Trophoblast cell (in vitro differentiated cells and primary cell): ENCODE measurements at regions not wholly inside any gene's neighbourhood (a gene's known extent, or its start where the extent isn't known, plus 50 kb on each side); places are given as distances from the start of the nearest gene placed in this dataset.
A peak's percentile ranks its signal among the peaks of the same experiment; 100 is the strongest.
"Not testable (repeated sequence)": the region's sequence is repeated elsewhere in the genome, so short reads cannot be mapped to it uniquely, and the experiment has no call there.

Source experiments
- DNase-seq, 2 donors: peaks; one replicate each; pipeline ENCODE4 v3.0.0-alpha.2; 2016
- H2AFZ ChIP-seq: 2 replicates; pipeline ENCODE4 v1.6.1; 2013; ENCODE audit warnings: low read length, moderate library complexity, mild to moderate bottlenecking; ENCODE audit not compliant: insufficient read depth, poor library complexity
- H2AK5ac ChIP-seq: 2 replicates; pipeline ENCODE4 v1.6.1; 2013; ENCODE audit warnings: mild to moderate bottlenecking, low read length
- H2BK120ac ChIP-seq: 2 replicates; pipeline ENCODE4 v1.6.1; 2013; ENCODE audit warnings: low read length, mild to moderate bottlenecking, moderate library complexity; ENCODE audit not compliant: insufficient read depth, poor library complexity
- H2BK12ac ChIP-seq: 2 replicates; pipeline ENCODE4 v1.6.1; 2013; ENCODE audit warnings: mild to moderate bottlenecking, low read length, moderate library complexity
- H2BK5ac ChIP-seq: 2 replicates; pipeline ENCODE4 v1.6.1; 2013; ENCODE audit warnings: low read length, low read depth, moderate library complexity, mild to moderate bottlenecking; ENCODE audit not compliant: poor library complexity
- H3K14ac ChIP-seq: 2 replicates; pipeline ENCODE4 v1.6.1; 2013; ENCODE audit warnings: mild to moderate bottlenecking, low read length
- H3K18ac ChIP-seq: 2 replicates; pipeline ENCODE4 v1.6.1; 2013; ENCODE audit warnings: mild to moderate bottlenecking, low read length
- H3K23ac ChIP-seq: 2 replicates; pipeline ENCODE4 v1.6.1; 2013; ENCODE audit warnings: low read length
- H3K27ac ChIP-seq: 2 replicates; pipeline ENCODE4 v1.5.1; 2013; ENCODE audit warnings: low read depth, mild to moderate bottlenecking, inconsistent platforms, low read length, moderate library complexity
- H3K27me3 ChIP-seq: 2 replicates; pipeline ENCODE4 v1.6.1; 2013; ENCODE audit warnings: inconsistent platforms, mild to moderate bottlenecking, low read length, moderate library complexity; ENCODE audit not compliant: insufficient read depth
- H3K36me3 ChIP-seq, 2 experiments: 1 replicate in 1 of 2; 2 replicates in 1 of 2; pipeline ENCODE4 v1.6.1; 2013; ENCODE audit warnings: low read length in 2 of 2, mild to moderate bottlenecking in 2 of 2, moderate library complexity in 1 of 2; ENCODE audit not compliant: insufficient read depth in 2 of 2, control insufficient read depth in 1 of 2
- H3K4ac ChIP-seq: 2 replicates; pipeline ENCODE4 v1.6.1; 2013; ENCODE audit warnings: low read depth, mild to moderate bottlenecking, low read length, moderate library complexity
- H3K4me1 ChIP-seq, 2 experiments: 1 replicate in 1 of 2; 2 replicates in 1 of 2; pipeline ENCODE4 v1.6.1; 2013; ENCODE audit warnings: low read length in 2 of 2, mild to moderate bottlenecking in 2 of 2, moderate library complexity in 1 of 2; ENCODE audit not compliant: insufficient read depth in 2 of 2, control insufficient read depth in 1 of 2
- H3K4me2 ChIP-seq: 2 replicates; pipeline ENCODE4 v1.6.1; 2013; ENCODE audit warnings: inconsistent platforms, mild to moderate bottlenecking, low read length, moderate library complexity
- H3K4me3 ChIP-seq: 2 replicates; pipeline ENCODE4 v1.5.1; 2013; ENCODE audit warnings: mild to moderate bottlenecking, low read depth, low read length, inconsistent platforms
- H3K79me1 ChIP-seq: one replicate; pipeline ENCODE4 v1.6.1; 2013; ENCODE audit warnings: low read length
- H3K79me2 ChIP-seq: 2 replicates; pipeline ENCODE4 v1.6.1; 2013; ENCODE audit warnings: low read length, mild to moderate bottlenecking; ENCODE audit not compliant: control insufficient read depth, insufficient read depth, poor library complexity
- H3K9ac ChIP-seq: 2 replicates; pipeline ENCODE4 v1.6.1; 2013; ENCODE audit warnings: mild to moderate bottlenecking, low read length
- H3K9me3 ChIP-seq: 2 replicates; pipeline ENCODE4 v1.6.1; 2013; ENCODE audit warnings: low read depth, mild to moderate bottlenecking, control low read depth, inconsistent platforms, low read length; ENCODE audit not compliant: insufficient read depth
- H4K12ac ChIP-seq: 2 replicates; pipeline ENCODE4 v1.6.1; 2013; ENCODE audit warnings: low read depth, mild to moderate bottlenecking, low read length, moderate library complexity
- H4K8ac ChIP-seq: 2 replicates; pipeline ENCODE4 v1.6.1; 2013; ENCODE audit warnings: low read depth, mild to moderate bottlenecking, low read length, moderate library complexity
- H4K91ac ChIP-seq: one replicate; pipeline ENCODE4 v1.6.1; 2013; ENCODE audit warnings: low read depth, mild to moderate bottlenecking, low read length, moderate library complexity
- WGBS: extraction: QIAGEN DNeasy Blood & Tissue Kit; methylation state at CpG from one replicate; pipeline ENCODE4 v1.1.7; 2013; ENCODE audit warnings: missing lambda C conversion rate; ENCODE audit not compliant: insufficient read length, insufficient coverage; ENCODE audit errors: extremely low coverage; 5-methylcytosine and 5-hydroxymethylcytosine counted together

- H3K79me2 ChIP-seq, result no peaks in the 10 kb centered on the region
- no peak overlapping the region for H2BK12ac ChIP-seq
- H2BK120ac ChIP-seq, result no peak overlapping the region
- peaks cover 4% of the 10 kb centered on the region for H3K9me3 ChIP-seq
- H2BK5ac ChIP-seq, result no peak overlapping the region
- H2AFZ ChIP-seq, result no peak overlapping the region
- H3K18ac ChIP-seq, result no peak overlapping the region
- H3K79me1 ChIP-seq, result peaks cover 3% of the 10 kb centered on the region
- WGBS, result no CpG with 5 or more reads among the region's 3 CpGs
- H3K4ac ChIP-seq, result no peak overlapping the region
- peak overlapping the region; percentile 8 for H4K91ac ChIP-seq
- peak overlapping the region; percentile 37 for H3K27ac ChIP-seq
- no peak overlapping the region for H3K9ac ChIP-seq
- peaks cover 0 to 13% of the 10 kb centered on the region in 2 experiments for H3K4me1 ChIP-seq
- no peaks in the 10 kb centered on the region for H3K36me3 ChIP-seq
- H3K23ac ChIP-seq, result peak overlapping the region; percentile 92
- no peaks in the 10 kb centered on the region for H3K27me3 ChIP-seq
- H4K8ac ChIP-seq, result no peak overlapping the region
- no peak overlapping the region for H4K12ac ChIP-seq
- DNase-seq, result no peak
- peak overlapping the region; percentile 39 for H3K4me2 ChIP-seq
- no peak overlapping the region for H3K14ac ChIP-seq
- no peak overlapping the region for H2AK5ac ChIP-seq
- no peak overlapping the region for H3K4me3 ChIP-seq
These were observed 325.2 kb downstream of the CETN3 start for GRCh38 chr5:90084342-90084741.

DNA sequence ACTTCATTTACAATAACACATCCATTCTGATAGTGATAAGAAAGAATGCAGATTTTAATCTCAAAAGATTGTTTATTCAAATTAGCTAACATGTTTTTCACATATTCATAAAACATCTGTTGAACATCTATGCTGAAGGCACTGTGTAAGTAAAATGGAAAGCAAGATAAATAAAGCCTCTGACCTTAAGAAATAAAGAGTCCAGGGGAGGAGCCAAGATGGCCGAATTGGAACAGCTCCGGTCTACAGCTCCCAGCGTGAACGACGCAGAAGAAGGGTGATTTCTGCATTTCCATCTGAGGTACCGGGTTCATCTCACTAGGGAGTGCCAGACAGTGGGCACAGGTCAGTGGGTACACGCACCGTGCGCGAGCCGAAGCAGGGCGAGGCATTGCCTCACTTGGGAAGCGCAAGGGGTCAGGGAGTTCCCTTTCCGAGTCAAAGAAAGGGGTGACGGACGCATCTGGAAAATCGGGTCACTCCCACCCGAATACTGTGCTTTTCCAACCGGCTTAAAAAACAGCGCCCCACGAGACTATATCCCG lies 336.5 kb downstream of the CETN3 start:
- H3K14ac ChIP-seq, H3K4ac ChIP-seq, H2AK5ac ChIP-seq, H2BK120ac ChIP-seq, H3K4me2 ChIP-seq, H3K9me3 ChIP-seq, H2AFZ ChIP-seq, H4K8ac ChIP-seq, H3K27ac ChIP-seq, H3K4me1 ChIP-seq, DNase-seq, H3K4me3 ChIP-seq, H3K23ac ChIP-seq, H3K36me3 ChIP-seq, H2BK5ac ChIP-seq, H4K91ac ChIP-seq, H3K18ac ChIP-seq, H3K27me3 ChIP-seq, H3K79me1 ChIP-seq, H3K79me2 ChIP-seq, H3K9ac ChIP-seq, H4K12ac ChIP-seq: not testable (repeated sequence)
- peak overlapping the region; percentile 58 for H2BK12ac ChIP-seq
- no CpG with 5 or more reads among the region's 22 CpGs for WGBS

- WGBS, result no CpG with 5 or more reads among the region's 2 CpGs
These were observed 337.9 kb downstream of the CETN3 start for GRCh38 chr5:90071656-90072055.

DNA sequence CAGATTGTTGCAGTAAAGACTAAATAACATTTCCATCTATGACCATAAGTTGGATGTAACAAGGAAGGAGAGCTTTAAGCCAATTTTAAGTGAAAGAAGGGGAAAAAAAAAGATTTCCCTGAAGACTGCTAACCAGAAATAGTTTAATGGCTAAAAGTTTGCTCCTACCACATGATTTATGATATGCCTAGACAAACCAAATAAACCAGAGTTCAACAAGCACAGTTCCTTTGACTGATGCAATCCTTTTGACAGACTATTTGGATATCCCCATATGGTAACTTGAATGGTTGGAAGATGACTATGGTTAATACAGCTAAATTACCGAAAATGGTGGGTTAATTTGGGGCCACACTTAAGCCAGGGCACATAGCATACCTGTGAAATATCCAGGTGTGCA lies 338.5 kb downstream of the CETN3 start:
- H3K18ac ChIP-seq, result no peak overlapping the region
- H4K8ac ChIP-seq, result no peak overlapping the region
- H3K9me3 ChIP-seq, result no peaks in the 10 kb centered on the region
- H3K27me3 ChIP-seq, result no peaks in the 10 kb centered on the region
- DNase-seq, result no peak
- no peaks in the 10 kb centered on the region for H3K79me1 ChIP-seq
- no CpG with 5 or more reads among the region's 1 CpG for whole genome bisulfite sequencing
- H3K4me2 ChIP-seq, result no peak overlapping the region
- H3K36me3 ChIP-seq, result no peaks in the 10 kb centered on the region
- no peaks in the 10 kb centered on the region for H3K79me2 ChIP-seq
- H2BK5ac ChIP-seq, result no peak overlapping the region
- H2AFZ ChIP-seq, result no peak overlapping the region
- H2BK120ac ChIP-seq, result no peak overlapping the region
- no peak overlapping the region for H2BK12ac ChIP-seq
- no peak overlapping the region for H3K27ac ChIP-seq
- no peak overlapping the region for H3K4ac ChIP-seq
- H4K12ac ChIP-seq, result no peak overlapping the region
- H3K4me1 ChIP-seq, result no peaks in the 10 kb centered on the region
- H3K14ac ChIP-seq, result no peak overlapping the region
- H3K9ac ChIP-seq, result no peak overlapping the region
- H2AK5ac ChIP-seq, result no peak overlapping the region
- no peak overlapping the region for H4K91ac ChIP-seq
- H3K23ac ChIP-seq, result no peak overlapping the region
- H3K4me3 ChIP-seq, result no peak overlapping the region

More at GRCh38 chr5:90071656-90072055, 337.9 kb downstream of the CETN3 start:
- Histone ChIP-seq H3K18ac (no peak overlapping the region), H3K4me2 (no peak overlapping the region), H3K4ac (no peak overlapping the region), H2AK5ac (no peak overlapping the region), H3K9ac (no peak overlapping the region), H4K8ac (no peak overlapping the region), H3K4me1 (no peaks in the 10 kb centered on the region), H4K91ac (no peak overlapping the region), H3K27ac (no peak overlapping the region), H3K79me1 (no peaks in the 10 kb centered on the region), H2AFZ (no peak overlapping the region), H3K23ac (no peak overlapping the region), H3K14ac (no peak overlapping the region), H4K12ac (no peak overlapping the region), H2BK120ac (no peak overlapping the region), H2BK12ac (no peak overlapping the region), H3K9me3 (no peaks in the 10 kb centered on the region), H3K4me3 (no peak overlapping the region), H3K36me3 (no peaks in the 10 kb centered on the region), H3K27me3 (no peaks in the 10 kb centered on the region), H2BK5ac (no peak overlapping the region), H3K79me2 (no peaks in the 10 kb centered on the region)
- DNase-seq, result no peak
